Activated naive CD4-positive, alpha-beta T cell treated with anti-CD3 and anti-CD28 coated beads for 36 hours (primary cell): ENCODE measurements at regions not wholly inside any gene's neighbourhood (a gene's known extent, or its start where the extent isn't known, plus 50 kb on each side); places are given as distances from the start of the nearest gene placed in this dataset.
A peak's percentile ranks its signal among the peaks of the same experiment; 100 is the strongest.
"Not testable (repeated sequence)": the region's sequence is repeated elsewhere in the genome, so short reads cannot be mapped to it uniquely, and the experiment has no call there.

Source experiments
- CTCF ChIA-PET: fragments of 350-600 bp; sonication (Branson Sonifier 250); formaldehyde crosslinking; loops from one replicate; lab custom pipeline; 2021; ENCODE audit warnings: antibody characterized with exemption; lab: Charles Lee
- DNase-seq: peaks from one replicate; pipeline ENCODE4 v3.0.0-alpha.2; 2020
- H3K27ac Mint-ChIP-seq: one replicate; pipeline ENCODE4 v1.8.0; 2021; ENCODE audit warnings: mild to moderate bottlenecking, mixed read lengths
- H3K27me3 Mint-ChIP-seq: one replicate; pipeline ENCODE4 v1.8.0; 2021; ENCODE audit warnings: low read depth, mixed read lengths
- H3K36me3 Mint-ChIP-seq: one replicate; pipeline ENCODE4 v1.8.0; 2021; ENCODE audit warnings: low read depth, mixed read lengths
- H3K4me1 Mint-ChIP-seq: one replicate; pipeline ENCODE4 v1.8.0; 2021; ENCODE audit warnings: low read depth, mixed read lengths
- H3K4me3 Mint-ChIP-seq: one replicate; pipeline ENCODE4 v1.8.0; 2021; ENCODE audit warnings: mild to moderate bottlenecking, moderate library complexity, mixed read lengths
- H3K9me3 Mint-ChIP-seq: one replicate; pipeline ENCODE4 v1.8.0; 2021; ENCODE audit warnings: mixed read lengths
- intact Hi-C: fragments of 100-400 bp; cut with micrococcal nuclease; formaldehyde crosslinking; loops from one replicate; pipeline ENCODE4 v1.15.1; 2023

- H3K36me3 Mint-ChIP-seq, H3K4me3 Mint-ChIP-seq, H3K27ac Mint-ChIP-seq, H3K27me3 Mint-ChIP-seq, DNase-seq, intact Hi-C loops: not testable (repeated sequence)
- CTCF ChIA-PET = interaction anchor here (0.6 to 3.0 kb wide), 4 partner anchors 13 to 242 kb away, joined by 3 to 17 read pairs (median 4); no protein-coding TSS in a partner anchor
- peaks cover 30% of the 10 kb centered on the region for H3K4me1 Mint-ChIP-seq
- peaks cover 20% of the 10 kb centered on the region for H3K9me3 Mint-ChIP-seq
These were observed 54.0 kb downstream of the CYP26A1 start for GRCh38 chr10:93127642-93128215.

- Mint-ChIP-seq H3K9me3 (peaks cover 3% of the 10 kb centered on the region), H3K27me3 (peaks cover 2% of the 10 kb centered on the region), H3K27ac (no peak overlapping the region), H3K4me1 (peaks cover 2% of the 10 kb centered on the region), H3K36me3 (no peaks in the 10 kb centered on the region), H3K4me3 (no peak overlapping the region)
- CTCF ChIA-PET = interaction anchor here (0.6 to 1.2 kb wide), 5 partner anchors 11 to 364 kb away, joined by 3 to 5 read pairs (median 4); no protein-coding TSS in a partner anchor
- DNase-seq = no peak
- intact Hi-C loops = no loop called here
These were observed 58.3 kb downstream of the CYP26A1 start for GRCh38 chr10:93131986-93132385.

GRCh38 chr10:93138113-93138870, 64.6 kb downstream of the CYP26A1 start:
- no peak overlapping the region for H3K4me3 Mint-ChIP-seq
- H3K4me1 Mint-ChIP-seq = no peaks in the 10 kb centered on the region
- H3K27me3 Mint-ChIP-seq = peaks cover 2% of the 10 kb centered on the region
- H3K9me3 Mint-ChIP-seq = no peaks in the 10 kb centered on the region
- CTCF ChIA-PET = interaction anchor here (0.6 to 0.7 kb wide), 2 partner anchors 12 to 16 kb away, joined by 3 to 5 read pairs; no protein-coding TSS in a partner anchor
- DNase-seq = no peak
- H3K36me3 Mint-ChIP-seq = no peaks in the 10 kb centered on the region
- no peak overlapping the region for H3K27ac Mint-ChIP-seq
- intact Hi-C loops = no loop called here

GRCh38 chr10:93139059-93139655, 65.5 kb downstream of the CYP26A1 start:
- intact Hi-C loops = no loop called here
- CTCF ChIA-PET = interaction anchor here (0.7 kb wide), 1 partner anchor 17 kb away, joined by 5 read pairs; no protein-coding TSS in a partner anchor
- no peak for DNase-seq
- no peaks in the 10 kb centered on the region for H3K36me3 Mint-ChIP-seq
- peaks cover 2% of the 10 kb centered on the region for H3K27me3 Mint-ChIP-seq
- no peaks in the 10 kb centered on the region for H3K9me3 Mint-ChIP-seq
- H3K27ac Mint-ChIP-seq = no peak overlapping the region
- H3K4me3 Mint-ChIP-seq = no peak overlapping the region
- no peaks in the 10 kb centered on the region for H3K4me1 Mint-ChIP-seq

- H3K4me3 Mint-ChIP-seq = no peak overlapping the region
- no peaks in the 10 kb centered on the region for H3K4me1 Mint-ChIP-seq
- H3K27me3 Mint-ChIP-seq = peaks cover 11% of the 10 kb centered on the region
- CTCF ChIA-PET = interaction anchor here (0.6 to 1.0 kb wide), 2 partner anchors 30 to 213 kb away, joined by 3 to 5 read pairs; no protein-coding TSS in a partner anchor
- H3K27ac Mint-ChIP-seq = no peak overlapping the region
- H3K36me3 Mint-ChIP-seq = no peaks in the 10 kb centered on the region
- H3K9me3 Mint-ChIP-seq = no peaks in the 10 kb centered on the region
- no peak for DNase-seq
- intact Hi-C loops = no loop called here
These were observed 68.8 kb downstream of the CYP26A1 start for GRCh38 chr10:93142534-93142933.

GRCh38 chr10:93143281-93143680, 69.6 kb downstream of the CYP26A1 start:
- H3K36me3 Mint-ChIP-seq = no peaks in the 10 kb centered on the region

GRCh38 chr10:93146336-93146735, 72.6 kb downstream of the CYP26A1 start:
- Mint-ChIP-seq H3K4me3 (no peak overlapping the region), H3K9me3 (no peaks in the 10 kb centered on the region), H3K36me3 (no peaks in the 10 kb centered on the region), H3K4me1 (peaks cover 18% of the 10 kb centered on the region), H3K27me3 (peaks cover 17% of the 10 kb centered on the region), H3K27ac (no peak overlapping the region)
- CTCF ChIA-PET = interaction anchor here (0.6 to 1.6 kb wide), 2 partner anchors 15 to 31 kb away, joined by 3 to 4 read pairs; no protein-coding TSS in a partner anchor
- no peak for DNase-seq
- intact Hi-C loops = no loop called here

More at GRCh38 chr10:93143281-93143680, 69.6 kb downstream of the CYP26A1 start:
- DNase-seq = no peak
- intact Hi-C loops = no loop called here
- H3K27ac Mint-ChIP-seq = no peak overlapping the region
- H3K4me3 Mint-ChIP-seq = no peak overlapping the region
- H3K4me1 Mint-ChIP-seq = no peaks in the 10 kb centered on the region
- no peaks in the 10 kb centered on the region for H3K9me3 Mint-ChIP-seq
- peaks cover 13% of the 10 kb centered on the region for H3K27me3 Mint-ChIP-seq
- CTCF ChIA-PET = interaction anchor here (0.6 kb wide), 1 partner anchor 11 kb away, joined by 3 read pairs; no protein-coding TSS in a partner anchor

GRCh38 chr10:93147281-93147680, 73.6 kb downstream of the CYP26A1 start:
- no peaks in the 10 kb centered on the region for H3K36me3 Mint-ChIP-seq
- H3K9me3 Mint-ChIP-seq = no peaks in the 10 kb centered on the region
- H3K27me3 Mint-ChIP-seq = peaks cover 17% of the 10 kb centered on the region
- DNase-seq = no peak
- CTCF ChIA-PET = interaction anchor here (0.6 kb wide), 1 partner anchor 15 kb away, joined by 3 read pairs; no protein-coding TSS in a partner anchor
- peaks cover 21% of the 10 kb centered on the region for H3K4me1 Mint-ChIP-seq
- H3K27ac Mint-ChIP-seq = no peak overlapping the region
- intact Hi-C loops = no loop called here
- H3K4me3 Mint-ChIP-seq = no peak overlapping the region

GRCh38 chr10:93148476-93148875, 74.8 kb downstream of the CYP26A1 start:
- Mint-ChIP-seq H3K36me3 (no peaks in the 10 kb centered on the region), H3K27ac (no peak overlapping the region), H3K27me3 (peaks cover 17% of the 10 kb centered on the region)

GRCh38 chr10:93149761-93150160, 76.1 kb downstream of the CYP26A1 start:
- peaks cover under 1% of the 10 kb centered on the region for H3K9me3 Mint-ChIP-seq
- H3K36me3 Mint-ChIP-seq = no peaks in the 10 kb centered on the region
- no peak overlapping the region for H3K4me3 Mint-ChIP-seq
- H3K4me1 Mint-ChIP-seq = peaks cover 21% of the 10 kb centered on the region
- intact Hi-C loops = no loop called here
- H3K27me3 Mint-ChIP-seq = peaks cover 15% of the 10 kb centered on the region
- no peak for DNase-seq
- CTCF ChIA-PET = interaction anchor here (0.7 kb wide), 1 partner anchor 113 kb away, joined by 3 read pairs; no protein-coding TSS in a partner anchor
- H3K27ac Mint-ChIP-seq = no peak overlapping the region

More at GRCh38 chr10:93148476-93148875, 74.8 kb downstream of the CYP26A1 start:
- intact Hi-C loops = no loop called here
- CTCF ChIA-PET = no interaction called here
- DNase-seq = no peak
- Mint-ChIP-seq H3K9me3 (no peaks in the 10 kb centered on the region), H3K4me3 (no peak overlapping the region), H3K4me1 (peaks cover 21% of the 10 kb centered on the region)

- peaks cover 15% of the 10 kb centered on the region for H3K27me3 Mint-ChIP-seq
- H3K4me3 Mint-ChIP-seq = no peak overlapping the region
- no peak overlapping the region for H3K27ac Mint-ChIP-seq
- no peaks in the 10 kb centered on the region for H3K36me3 Mint-ChIP-seq
- peaks cover 3% of the 10 kb centered on the region for H3K9me3 Mint-ChIP-seq
- intact Hi-C loops = no loop called here
- peaks cover 21% of the 10 kb centered on the region for H3K4me1 Mint-ChIP-seq
- CTCF ChIA-PET = no interaction called here
- DNase-seq = peak; percentile 24
These were observed 76.6 kb downstream of the CYP26A1 start for GRCh38 chr10:93150289-93150688.

GRCh38 chr10:93150990-93151547, 77.4 kb downstream of the CYP26A1 start:
- no peak for DNase-seq
- no peak overlapping the region for H3K4me3 Mint-ChIP-seq
- no peak overlapping the region for H3K27ac Mint-ChIP-seq
- intact Hi-C loops = no loop called here
- peaks cover 12% of the 10 kb centered on the region for H3K27me3 Mint-ChIP-seq
- peaks cover 4% of the 10 kb centered on the region for H3K9me3 Mint-ChIP-seq
- CTCF ChIA-PET = no interaction called here
- H3K4me1 Mint-ChIP-seq = peaks cover 21% of the 10 kb centered on the region
- H3K36me3 Mint-ChIP-seq = no peaks in the 10 kb centered on the region
